C4-2B (cell line): ENCODE measurements at regions not wholly inside any gene's neighbourhood (a gene's known extent, or its start where the extent isn't known, plus 50 kb on each side); places are given as distances from the start of the nearest gene placed in this dataset.

Experiments used
- CTCF ChIP-seq: fragments of 450-650 bp; conservative IDR thresholded peaks from 2 replicates; pipeline ENCODE4 v1.5.1; 2017; ENCODE audit warnings: mild to moderate bottlenecking
- ZFX ChIP-seq: fragments of 450-650 bp; IDR thresholded peaks from 2 replicates; pipeline ENCODE4 v1.6.1; 2017

DNA sequence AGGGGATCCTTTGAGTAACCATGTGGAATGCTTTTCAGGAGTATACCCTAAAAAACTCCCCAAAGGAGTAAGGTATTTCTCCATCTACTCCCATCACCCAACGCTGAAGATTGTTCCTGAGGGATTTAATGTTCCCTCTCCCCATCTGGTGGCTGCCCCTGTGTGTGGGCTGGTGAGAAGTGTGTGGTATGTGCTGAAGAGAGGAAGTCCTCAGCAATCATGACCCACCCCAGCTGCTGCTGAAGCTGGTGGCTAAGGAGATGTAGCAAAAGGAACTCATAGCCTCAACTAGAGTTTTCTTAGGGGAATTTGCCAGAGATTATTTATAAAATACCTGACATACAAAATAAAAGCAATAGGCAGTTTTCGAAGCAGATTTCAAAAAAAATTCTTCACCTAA is 114.3 kb upstream of the JAG1 start:
- TF ChIP-seq CTCF, result no peak
- no peak for TF ChIP-seq ZFX
